ENCODE measurements at regions not wholly inside any gene's neighbourhood (a gene's known extent, or its start where the extent isn't known, plus 50 kb on each side); places are given as distances from the start of the nearest gene placed in this dataset.

DNA sequence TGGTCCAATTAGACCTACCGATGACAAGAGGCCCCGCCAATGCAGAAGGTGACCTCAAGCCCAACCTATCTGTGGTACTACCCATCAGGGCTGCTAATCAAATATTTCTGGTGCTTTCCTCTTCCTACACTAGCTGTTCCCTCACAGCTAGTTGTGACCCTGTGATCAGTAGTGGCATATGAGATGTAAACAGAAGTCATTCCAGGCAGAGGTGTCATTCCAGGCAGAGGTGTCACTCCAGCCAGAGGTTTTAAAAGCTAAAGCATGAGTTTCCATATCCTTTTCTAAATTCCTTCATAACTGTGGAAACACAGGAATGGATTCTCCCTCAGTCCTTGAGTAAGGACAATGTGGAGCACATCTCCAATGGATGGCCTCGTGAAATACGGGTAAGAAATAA, 110.9 kb upstream of the DNAJC10 start:
- TF ChIP-seq, protein P1, sequence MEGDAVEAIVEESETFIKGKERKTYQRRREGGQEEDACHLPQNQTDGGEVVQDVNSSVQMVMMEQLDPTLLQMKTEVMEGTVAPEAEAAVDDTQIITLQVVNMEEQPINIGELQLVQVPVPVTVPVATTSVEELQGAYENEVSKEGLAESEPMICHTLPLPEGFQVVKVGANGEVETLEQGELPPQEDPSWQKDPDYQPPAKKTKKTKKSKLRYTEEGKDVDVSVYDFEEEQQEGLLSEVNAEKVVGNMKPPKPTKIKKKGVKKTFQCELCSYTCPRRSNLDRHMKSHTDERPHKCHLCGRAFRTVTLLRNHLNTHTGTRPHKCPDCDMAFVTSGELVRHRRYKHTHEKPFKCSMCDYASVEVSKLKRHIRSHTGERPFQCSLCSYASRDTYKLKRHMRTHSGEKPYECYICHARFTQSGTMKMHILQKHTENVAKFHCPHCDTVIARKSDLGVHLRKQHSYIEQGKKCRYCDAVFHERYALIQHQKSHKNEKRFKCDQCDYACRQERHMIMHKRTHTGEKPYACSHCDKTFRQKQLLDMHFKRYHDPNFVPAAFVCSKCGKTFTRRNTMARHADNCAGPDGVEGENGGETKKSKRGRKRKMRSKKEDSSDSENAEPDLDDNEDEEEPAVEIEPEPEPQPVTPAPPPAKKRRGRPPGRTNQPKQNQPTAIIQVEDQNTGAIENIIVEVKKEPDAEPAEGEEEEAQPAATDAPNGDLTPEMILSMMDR (IDR thresholded peaks at IDR 0.05): no peak
- no peak for TF ChIP-seq POLR2AphosphoS5 (IDR thresholded peaks at IDR 0.05)

Measured in gastroesophageal sphincter (tissue), 3 donors.